ENCODE measurements at regions not wholly inside any gene's neighbourhood (a gene's known extent, or its start where the extent isn't known, plus 50 kb on each side); places are given as distances from the start of the nearest gene placed in this dataset.
A peak's percentile ranks its signal among the peaks of the same experiment; 100 is the strongest.

DNA sequence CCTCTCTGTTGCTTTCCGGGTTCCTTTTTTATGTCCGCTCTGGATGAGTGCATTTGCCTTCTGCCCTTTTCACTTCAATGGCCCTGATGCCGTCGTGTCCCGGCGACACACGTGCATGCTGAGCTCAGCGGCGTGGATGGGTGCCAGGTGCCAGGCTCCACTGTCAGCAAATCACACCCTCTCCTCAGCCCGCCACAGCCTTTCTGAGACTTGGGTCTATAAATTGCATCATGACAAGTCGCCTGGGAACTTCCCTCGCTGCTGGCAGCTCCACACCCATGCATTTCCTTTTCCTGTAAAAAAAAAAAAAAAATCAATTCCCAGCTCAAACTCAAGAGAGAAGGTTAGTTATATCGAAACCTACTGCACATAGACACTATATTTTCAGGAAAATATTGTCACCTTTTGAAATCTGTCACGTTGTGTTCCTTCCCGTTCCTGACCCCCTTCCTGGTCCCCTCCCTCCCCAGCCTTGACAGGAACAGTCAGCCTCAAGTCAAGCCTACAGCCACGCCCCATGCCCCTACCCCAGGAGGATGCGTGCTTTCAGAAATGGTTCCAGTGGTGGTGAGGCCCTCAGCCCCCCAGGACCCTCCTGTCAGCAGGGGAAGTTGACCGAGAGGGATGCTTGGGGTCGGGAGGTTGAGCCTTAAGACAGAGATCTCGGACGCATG is 110.3 kb upstream of the PTCH1 start:
- no peaks in the 10 kb centered on the region for H3K79me2 ChIP-seq (ENCODE audit: insufficient read depth, low read length)
- no peak overlapping the region for H3K4me3 ChIP-seq (replicated peaks in 1 of 3; ENCODE audit: insufficient read depth in 1 of 3, low read depth in 2 of 3, low read length in 3 of 3)
- CTCF ChIA-PET (ENCODE audit: low intra/inter-chr PET ratio, low total read pairs) = no interaction called here
- in situ Hi-C loops (cut with HindIII; ENCODE audit: extremely low pct_ligation_motif_present, low pct_unique_long_range_greater_than_20kb) = no loop called here
- FAIRE-seq (no peak), DNase-seq (ENCODE audit: low spot score) (no peak), ATAC-seq (no peak)
- no peaks in the 10 kb centered on the region for H3K36me3 ChIP-seq (replicated peaks in 1 of 2; ENCODE audit: control insufficient read depth in 1 of 2, insufficient read depth in 2 of 2, low read length in 2 of 2)
- POLR2A ChIA-PET = no interaction called here
- H3K27ac ChIP-seq (ENCODE audit: extremely low read length, insufficient read depth, low read length) = no peak overlapping the region
- H2AFZ ChIP-seq (ENCODE audit: low read length) = no peak overlapping the region
- TF ChIP-seq, protein P1, sequence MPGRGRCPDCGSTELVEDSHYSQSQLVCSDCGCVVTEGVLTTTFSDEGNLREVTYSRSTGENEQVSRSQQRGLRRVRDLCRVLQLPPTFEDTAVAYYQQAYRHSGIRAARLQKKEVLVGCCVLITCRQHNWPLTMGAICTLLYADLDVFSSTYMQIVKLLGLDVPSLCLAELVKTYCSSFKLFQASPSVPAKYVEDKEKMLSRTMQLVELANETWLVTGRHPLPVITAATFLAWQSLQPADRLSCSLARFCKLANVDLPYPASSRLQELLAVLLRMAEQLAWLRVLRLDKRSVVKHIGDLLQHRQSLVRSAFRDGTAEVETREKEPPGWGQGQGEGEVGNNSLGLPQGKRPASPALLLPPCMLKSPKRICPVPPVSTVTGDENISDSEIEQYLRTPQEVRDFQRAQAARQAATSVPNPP (CRISPR knock-in tag; IDR thresholded peaks at IDR 0.05) = no peak
- TF ChIP-seq GABPB1 (CRISPR knock-in tag; IDR thresholded peaks at IDR 0.05) (peak; percentile 16; the same call in 1 of the 2 replicates), ZBTB8A (CRISPR knock-in tag; IDR thresholded peaks at IDR 0.05; ENCODE audit: borderline replicate concordance, low read depth) (no peak)
- no peak overlapping the region for H3K9ac ChIP-seq (ENCODE audit: insufficient read depth, low read depth, low read length)
- whole genome bisulfite sequencing (ENCODE audit: low lambda C conversion rate) = 61% methylated on average over 20 of the region's 21 CpGs
- BruUV-seq (replicated peaks) = no TSS peak
- no peaks in the 10 kb centered on the region for H4K20me1 ChIP-seq (ENCODE audit: insufficient read depth, low read length)
- no peaks in the 10 kb centered on the region for H3K9me3 ChIP-seq (ENCODE audit: low read length)
- H3K27me3 ChIP-seq (ENCODE audit: control insufficient read depth in 1 of 2, insufficient read depth in 2 of 2, low read length in 2 of 2) = peaks cover 0 to 46% of the 10 kb centered on the region in 2 experiments; a peak in 3 of 5 replicates
- H3K4me1 ChIP-seq (ENCODE audit: insufficient read depth, low read length) = peaks cover 12% of the 10 kb centered on the region
- intact Hi-C loops (cut with micrococcal nuclease; ENCODE audit: unreplicated experiment) = no loop called here
- no peak overlapping the region for H3K4me2 ChIP-seq (ENCODE audit: low read depth, low read length)

- Histone ChIP-seq H3K9ac (ENCODE audit: insufficient read depth, low read depth, low read length) (no peak overlapping the region), H3K4me1 (ENCODE audit: insufficient read depth, low read length) (peaks cover 12% of the 10 kb centered on the region), H3K27me3 (ENCODE audit: control insufficient read depth in 1 of 2, insufficient read depth in 2 of 2, low read length in 2 of 2) (peaks cover 0 to 39% of the 10 kb centered on the region in 2 experiments; a peak in 3 of 5 replicates), H3K4me3 (replicated peaks in 1 of 3; ENCODE audit: insufficient read depth in 1 of 3, low read depth in 2 of 3, low read length in 3 of 3) (peak overlapping the region in 1 of 3 experiments; percentile 13; a peak in 1 of 6 replicates), H3K4me2 (ENCODE audit: low read depth, low read length) (peak overlapping the region; percentile 59; the same call in 1 of the 2 replicates), H3K27ac (ENCODE audit: extremely low read length, insufficient read depth, low read length) (no peak overlapping the region), H4K20me1 (ENCODE audit: insufficient read depth, low read length) (no peaks in the 10 kb centered on the region), H3K9me3 (ENCODE audit: low read length) (no peaks in the 10 kb centered on the region), H3K79me2 (ENCODE audit: insufficient read depth, low read length) (no peaks in the 10 kb centered on the region), H2AFZ (ENCODE audit: low read length) (no peak overlapping the region), H3K36me3 (replicated peaks in 1 of 2; ENCODE audit: control insufficient read depth in 1 of 2, insufficient read depth in 2 of 2, low read length in 2 of 2) (no peaks in the 10 kb centered on the region)
- no peak for FAIRE-seq
- in situ Hi-C loops (cut with HindIII; ENCODE audit: extremely low pct_ligation_motif_present, low pct_unique_long_range_greater_than_20kb) (no loop called here), intact Hi-C loops (cut with micrococcal nuclease; ENCODE audit: unreplicated experiment) (no loop called here)
- BruUV-seq (replicated peaks) = no TSS peak
- ChIA-PET CTCF (ENCODE audit: low intra/inter-chr PET ratio, low total read pairs) (no interaction called here), POLR2A (no interaction called here)
- DNase-seq (ENCODE audit: low spot score) = no peak
- no peak for ATAC-seq
- no peak for TF ChIP-seq HCFC1 (IDR thresholded peaks at IDR 0.05; ENCODE audit: low read depth, low read length)
- TF ChIP-seq, protein P2, sequence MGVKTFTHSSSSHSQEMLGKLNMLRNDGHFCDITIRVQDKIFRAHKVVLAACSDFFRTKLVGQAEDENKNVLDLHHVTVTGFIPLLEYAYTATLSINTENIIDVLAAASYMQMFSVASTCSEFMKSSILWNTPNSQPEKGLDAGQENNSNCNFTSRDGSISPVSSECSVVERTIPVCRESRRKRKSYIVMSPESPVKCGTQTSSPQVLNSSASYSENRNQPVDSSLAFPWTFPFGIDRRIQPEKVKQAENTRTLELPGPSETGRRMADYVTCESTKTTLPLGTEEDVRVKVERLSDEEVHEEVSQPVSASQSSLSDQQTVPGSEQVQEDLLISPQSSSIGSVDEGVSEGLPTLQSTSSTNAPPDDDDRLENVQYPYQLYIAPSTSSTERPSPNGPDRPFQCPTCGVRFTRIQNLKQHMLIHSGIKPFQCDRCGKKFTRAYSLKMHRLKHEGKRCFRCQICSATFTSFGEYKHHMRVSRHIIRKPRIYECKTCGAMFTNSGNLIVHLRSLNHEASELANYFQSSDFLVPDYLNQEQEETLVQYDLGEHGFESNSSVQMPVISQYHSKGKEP (CRISPR knock-in tag; IDR thresholded peaks at IDR 0.05) = no peak
- no peak for TF ChIP-seq NCOR1 (IDR thresholded peaks at IDR 0.05; ENCODE audit: borderline replicate concordance, low read length)
- TF ChIP-seq ZNF776 (CRISPR knock-in tag; IDR thresholded peaks at IDR 0.05) = no peak
- TF ChIP-seq, protein P3, sequence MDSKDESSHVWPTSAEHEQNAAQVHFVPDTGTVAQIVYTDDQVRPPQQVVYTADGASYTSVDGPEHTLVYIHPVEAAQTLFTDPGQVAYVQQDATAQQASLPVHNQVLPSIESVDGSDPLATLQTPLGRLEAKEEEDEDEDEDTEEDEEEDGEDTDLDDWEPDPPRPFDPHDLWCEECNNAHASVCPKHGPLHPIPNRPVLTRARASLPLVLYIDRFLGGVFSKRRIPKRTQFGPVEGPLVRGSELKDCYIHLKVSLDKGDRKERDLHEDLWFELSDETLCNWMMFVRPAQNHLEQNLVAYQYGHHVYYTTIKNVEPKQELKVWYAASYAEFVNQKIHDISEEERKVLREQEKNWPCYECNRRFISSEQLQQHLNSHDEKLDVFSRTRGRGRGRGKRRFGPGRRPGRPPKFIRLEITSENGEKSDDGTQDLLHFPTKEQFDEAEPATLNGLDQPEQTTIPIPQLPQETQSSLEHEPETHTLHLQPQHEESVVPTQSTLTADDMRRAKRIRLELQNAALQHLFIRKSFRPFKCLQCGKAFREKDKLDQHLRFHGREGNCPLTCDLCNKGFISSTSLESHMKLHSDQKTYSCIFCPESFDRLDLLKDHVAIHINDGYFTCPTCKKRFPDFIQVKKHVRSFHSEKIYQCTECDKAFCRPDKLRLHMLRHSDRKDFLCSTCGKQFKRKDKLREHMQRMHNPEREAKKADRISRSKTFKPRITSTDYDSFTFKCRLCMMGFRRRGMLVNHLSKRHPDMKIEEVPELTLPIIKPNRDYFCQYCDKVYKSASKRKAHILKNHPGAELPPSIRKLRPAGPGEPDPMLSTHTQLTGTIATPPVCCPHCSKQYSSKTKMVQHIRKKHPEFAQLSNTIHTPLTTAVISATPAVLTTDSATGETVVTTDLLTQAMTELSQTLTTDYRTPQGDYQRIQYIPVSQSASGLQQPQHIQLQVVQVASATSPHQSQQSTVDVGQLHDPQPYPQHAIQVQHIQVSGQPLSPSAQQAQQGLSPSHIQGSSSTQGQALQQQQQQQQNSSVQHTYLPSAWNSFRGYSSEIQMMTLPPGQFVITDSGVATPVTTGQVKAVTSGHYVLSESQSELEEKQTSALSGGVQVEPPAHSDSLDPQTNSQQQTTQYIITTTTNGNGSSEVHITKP (CRISPR knock-in tag; IDR thresholded peaks at IDR 0.05; ENCODE audit: low read depth) = no peak
- TF ChIP-seq ZKSCAN1 (IDR thresholded peaks at IDR 0.05; ENCODE audit: low read length) = no peak
- TF ChIP-seq ZNF451 (CRISPR knock-in tag; IDR thresholded peaks at IDR 0.05) = no peak
- 60% methylated on average over 7 of the region's 13 CpGs for WGBS (ENCODE audit: low lambda C conversion rate)
Measured at GRCh38 chr9:95626341-95626740, 109.6 kb upstream of the PTCH1 start.

All from HepG2 (cell line).